ENCODE measurements at regions not wholly inside any gene's neighbourhood (a gene's known extent, or its start where the extent isn't known, plus 50 kb on each side); places are given as distances from the start of the nearest gene placed in this dataset.

DNA sequence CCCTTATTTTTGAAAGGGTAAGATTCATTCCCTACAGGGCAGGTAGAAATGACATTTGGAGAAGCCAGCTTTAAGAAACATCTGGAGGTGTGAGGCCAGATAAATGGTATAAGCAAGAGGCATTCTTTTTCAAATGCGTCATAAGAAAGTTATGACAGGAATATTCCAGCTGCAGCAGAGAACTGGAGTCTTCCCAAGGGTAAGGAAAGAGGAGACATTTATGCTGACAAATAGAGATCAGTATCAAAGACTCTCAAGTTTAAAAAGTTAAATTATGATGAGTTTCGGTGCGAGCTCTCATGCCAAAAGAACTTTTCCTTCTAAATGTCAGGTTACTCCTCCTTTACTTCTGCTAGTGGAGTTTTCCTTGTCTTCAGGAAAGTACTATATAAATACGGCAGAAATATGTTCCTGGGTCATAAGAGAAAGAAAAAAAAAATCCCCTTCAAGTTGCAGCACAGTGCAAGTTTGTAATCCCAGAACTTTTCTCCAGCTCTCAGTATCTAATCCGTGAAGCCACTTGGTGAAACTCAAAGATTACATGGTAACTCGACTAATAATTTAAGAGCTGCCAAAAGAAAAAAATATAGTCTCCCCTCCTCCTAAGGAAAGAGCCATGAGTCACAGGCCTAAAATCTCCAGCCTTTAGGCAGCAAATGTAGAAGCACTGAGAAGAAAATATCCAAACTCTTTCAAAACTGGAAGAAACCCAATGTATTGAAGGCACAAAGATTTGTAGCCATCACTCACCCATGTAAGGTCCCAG lies 428.1 kb downstream of the MEIS1 start:
- TF ChIP-seq, protein P1, sequence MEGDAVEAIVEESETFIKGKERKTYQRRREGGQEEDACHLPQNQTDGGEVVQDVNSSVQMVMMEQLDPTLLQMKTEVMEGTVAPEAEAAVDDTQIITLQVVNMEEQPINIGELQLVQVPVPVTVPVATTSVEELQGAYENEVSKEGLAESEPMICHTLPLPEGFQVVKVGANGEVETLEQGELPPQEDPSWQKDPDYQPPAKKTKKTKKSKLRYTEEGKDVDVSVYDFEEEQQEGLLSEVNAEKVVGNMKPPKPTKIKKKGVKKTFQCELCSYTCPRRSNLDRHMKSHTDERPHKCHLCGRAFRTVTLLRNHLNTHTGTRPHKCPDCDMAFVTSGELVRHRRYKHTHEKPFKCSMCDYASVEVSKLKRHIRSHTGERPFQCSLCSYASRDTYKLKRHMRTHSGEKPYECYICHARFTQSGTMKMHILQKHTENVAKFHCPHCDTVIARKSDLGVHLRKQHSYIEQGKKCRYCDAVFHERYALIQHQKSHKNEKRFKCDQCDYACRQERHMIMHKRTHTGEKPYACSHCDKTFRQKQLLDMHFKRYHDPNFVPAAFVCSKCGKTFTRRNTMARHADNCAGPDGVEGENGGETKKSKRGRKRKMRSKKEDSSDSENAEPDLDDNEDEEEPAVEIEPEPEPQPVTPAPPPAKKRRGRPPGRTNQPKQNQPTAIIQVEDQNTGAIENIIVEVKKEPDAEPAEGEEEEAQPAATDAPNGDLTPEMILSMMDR (IDR thresholded peaks at IDR 0.05; ENCODE audit: borderline replicate concordance, control extremely low read depth, extremely low read depth, insufficient read depth, missing control alignments): no peak
- no peak for DNase-seq (ENCODE audit: low spot score)
- in situ Hi-C loops (cut with MboI; ENCODE audit: low sequenced_read_pairs, unreplicated experiment): no loop called here

DNA sequence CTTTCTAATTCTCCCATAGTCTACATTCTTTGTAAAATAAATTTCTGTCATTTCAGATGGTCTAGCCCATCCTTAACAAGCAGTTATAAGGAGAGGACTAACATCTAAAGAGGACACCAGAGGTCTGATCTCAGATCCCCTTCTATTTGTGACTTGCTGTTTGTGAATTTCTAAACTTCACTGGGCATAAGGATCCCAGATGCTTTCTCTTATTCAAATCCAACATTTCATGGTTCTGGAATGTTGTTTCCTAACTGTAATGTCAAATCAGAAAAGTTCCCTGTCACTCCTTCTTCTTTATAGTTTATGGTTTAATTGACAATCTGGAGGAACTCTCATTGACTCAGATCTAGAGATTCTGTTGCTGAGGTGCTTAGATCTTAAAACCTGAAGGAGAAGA lies 430.2 kb downstream of the MEIS1 start:
- in situ Hi-C loops (cut with MboI; ENCODE audit: low sequenced_read_pairs, unreplicated experiment): no loop called here
- no peak for DNase-seq (ENCODE audit: low spot score)
- TF ChIP-seq, protein P1 (IDR thresholded peaks at IDR 0.05; ENCODE audit: borderline replicate concordance, control extremely low read depth, extremely low read depth, insufficient read depth, missing control alignments): no peak

DNA sequence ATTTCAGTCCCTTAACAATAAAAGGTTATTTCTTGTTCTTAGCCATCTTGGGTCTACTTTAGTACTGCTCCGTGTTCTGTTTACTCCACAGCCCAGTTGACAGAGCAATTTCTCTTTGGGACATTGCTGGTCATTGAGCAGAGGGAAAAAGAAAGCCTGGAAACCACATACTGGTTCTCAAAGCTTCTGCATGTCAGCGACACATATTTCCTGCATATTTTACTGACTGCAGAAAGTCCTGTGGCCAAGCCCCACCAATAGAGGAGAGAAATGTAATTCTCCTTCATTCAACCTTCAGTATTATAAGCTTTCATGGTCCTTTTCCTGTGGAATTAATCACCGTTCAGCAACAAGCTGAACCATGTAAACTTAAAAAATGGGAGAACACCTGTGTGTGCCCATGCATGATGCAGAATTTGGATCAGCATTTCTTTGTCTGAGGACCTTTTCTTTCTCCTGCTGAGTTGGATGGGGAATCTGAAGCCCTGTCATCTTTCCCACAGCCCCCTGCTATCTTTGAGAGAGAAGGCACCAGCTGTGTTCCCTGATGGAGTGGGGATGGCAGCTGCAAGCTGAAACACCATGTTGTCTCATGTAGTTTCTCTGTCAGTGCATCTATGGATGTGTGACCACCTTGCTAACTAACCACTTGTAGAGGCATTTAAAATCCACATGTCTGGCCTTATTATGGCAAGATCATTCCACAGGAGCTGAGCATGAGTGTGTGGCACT lies 431.6 kb downstream of the MEIS1 start:
- in situ Hi-C loops (cut with MboI; ENCODE audit: low sequenced_read_pairs, unreplicated experiment): no loop called here
- TF ChIP-seq, protein P1 (IDR thresholded peaks at IDR 0.05; ENCODE audit: borderline replicate concordance, control extremely low read depth, extremely low read depth, insufficient read depth, missing control alignments): no peak

DNA sequence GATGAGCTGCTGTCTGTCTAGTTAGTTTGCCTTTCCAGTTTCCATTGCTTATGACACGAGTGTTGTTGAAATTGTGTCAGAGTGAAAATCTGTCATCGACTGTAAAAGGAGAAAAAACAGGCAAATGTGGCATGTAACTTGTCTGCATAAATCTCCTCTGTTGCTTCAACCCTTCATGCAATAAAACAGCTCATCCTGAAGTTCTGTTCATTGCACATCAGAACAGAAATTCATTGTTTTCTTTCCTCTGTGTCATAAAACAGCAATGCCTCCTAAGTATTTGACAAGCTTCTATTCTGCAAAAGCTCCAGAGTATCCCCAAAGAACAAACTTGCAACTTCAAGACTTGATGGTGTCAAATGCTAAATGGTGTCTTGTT lies 432.1 kb downstream of the MEIS1 start:
- DNase-seq (ENCODE audit: low spot score): no peak
- TF ChIP-seq, protein P1 (IDR thresholded peaks at IDR 0.05; ENCODE audit: borderline replicate concordance, control extremely low read depth, extremely low read depth, insufficient read depth, missing control alignments): no peak
- in situ Hi-C loops (cut with MboI; ENCODE audit: low sequenced_read_pairs, unreplicated experiment): no loop called here

More for the DNA sequence above, 431.6 kb downstream of the MEIS1 start:
- no peak for DNase-seq (ENCODE audit: low spot score)

DNA sequence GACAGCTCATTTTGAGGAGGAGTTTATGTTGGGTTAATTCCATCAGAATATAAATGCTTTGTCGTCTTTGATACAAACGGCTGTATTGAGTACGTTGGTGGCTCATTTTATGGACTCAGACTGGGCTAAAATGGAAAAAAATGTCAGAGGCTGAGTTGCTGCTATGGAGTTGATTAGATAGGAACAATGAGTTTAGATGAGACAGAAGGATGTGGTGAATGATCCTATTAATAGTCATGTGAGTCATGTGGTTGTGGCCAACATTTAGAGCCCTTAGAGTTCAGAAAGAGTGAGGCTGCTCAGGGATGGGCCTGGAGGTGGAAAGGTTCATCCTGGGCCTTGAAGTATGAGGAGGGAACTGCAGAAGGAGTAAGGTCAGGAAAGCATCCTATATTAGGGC lies 434.2 kb downstream of the MEIS1 start:
- in situ Hi-C loops (cut with MboI; ENCODE audit: low sequenced_read_pairs, unreplicated experiment): no loop called here
- no peak for DNase-seq (ENCODE audit: low spot score)
- TF ChIP-seq, protein P1 (IDR thresholded peaks at IDR 0.05; ENCODE audit: borderline replicate concordance, control extremely low read depth, extremely low read depth, insufficient read depth, missing control alignments): no peak

DNA sequence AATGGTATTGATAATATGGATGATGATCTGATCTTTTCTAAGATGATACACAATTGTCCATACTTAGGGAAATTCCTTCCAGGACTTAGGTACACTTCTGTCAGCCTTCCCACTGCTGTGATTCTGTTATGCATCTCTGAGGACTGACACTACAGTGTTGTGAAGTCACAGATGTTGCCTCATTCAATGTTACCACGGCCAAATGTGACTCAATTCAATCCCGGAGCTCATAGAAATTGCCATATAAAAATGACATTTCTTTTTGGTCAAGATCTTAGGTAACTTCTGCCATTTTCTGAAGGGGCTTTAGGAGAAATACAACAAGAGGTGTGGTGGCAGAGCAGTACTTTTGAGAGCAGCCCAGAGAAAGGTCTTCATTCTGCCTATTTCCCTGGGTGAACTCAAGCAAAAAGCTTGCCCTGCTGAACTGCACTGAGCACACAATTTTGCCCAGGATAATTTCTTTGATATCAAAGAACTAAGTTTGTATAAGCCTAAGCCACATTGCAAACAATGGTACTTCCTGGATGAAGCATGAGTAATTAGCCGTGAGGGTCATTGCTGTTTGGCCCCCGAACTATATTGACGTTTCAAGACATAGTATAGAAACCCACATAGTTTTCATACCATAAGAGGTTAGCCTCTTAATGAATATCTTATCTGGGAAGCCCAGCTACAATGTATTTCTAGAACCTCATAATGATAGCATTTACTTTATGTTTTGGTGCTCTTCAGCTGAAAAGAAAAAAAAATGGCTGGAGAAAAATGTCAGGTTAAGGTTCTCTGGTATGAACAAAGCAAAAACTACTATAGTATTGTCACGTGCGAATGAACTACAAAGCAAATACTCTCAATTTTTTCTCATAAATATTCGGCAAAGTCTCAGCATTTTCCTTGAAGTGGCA lies 437.4 kb downstream of the MEIS1 start:
- DNase-seq (ENCODE audit: low spot score): no peak
- TF ChIP-seq, protein P1 (IDR thresholded peaks at IDR 0.05; ENCODE audit: borderline replicate concordance, control extremely low read depth, extremely low read depth, insufficient read depth, missing control alignments): no peak
- in situ Hi-C loops (cut with MboI; ENCODE audit: low sequenced_read_pairs, unreplicated experiment): no loop called here

All from GM13976 (cell line).